Dermis blood vessel endothelial cell (primary cell): ENCODE measurements at regions not wholly inside any gene's neighbourhood (a gene's known extent, or its start where the extent isn't known, plus 50 kb on each side); places are given as distances from the start of the nearest gene placed in this dataset.
"Not testable (repeated sequence)": the region's sequence is repeated elsewhere in the genome, so short reads cannot be mapped to it uniquely, and the experiment has no call there.

ENCODE experiments used
- DNase-seq: peaks from one replicate; pipeline ENCODE4 v3.0.0; 2010

GRCh38 chr22:46026899-46027210 is 49.9 kb upstream of the WNT7B start:
- no peak for DNase-seq

DNA sequence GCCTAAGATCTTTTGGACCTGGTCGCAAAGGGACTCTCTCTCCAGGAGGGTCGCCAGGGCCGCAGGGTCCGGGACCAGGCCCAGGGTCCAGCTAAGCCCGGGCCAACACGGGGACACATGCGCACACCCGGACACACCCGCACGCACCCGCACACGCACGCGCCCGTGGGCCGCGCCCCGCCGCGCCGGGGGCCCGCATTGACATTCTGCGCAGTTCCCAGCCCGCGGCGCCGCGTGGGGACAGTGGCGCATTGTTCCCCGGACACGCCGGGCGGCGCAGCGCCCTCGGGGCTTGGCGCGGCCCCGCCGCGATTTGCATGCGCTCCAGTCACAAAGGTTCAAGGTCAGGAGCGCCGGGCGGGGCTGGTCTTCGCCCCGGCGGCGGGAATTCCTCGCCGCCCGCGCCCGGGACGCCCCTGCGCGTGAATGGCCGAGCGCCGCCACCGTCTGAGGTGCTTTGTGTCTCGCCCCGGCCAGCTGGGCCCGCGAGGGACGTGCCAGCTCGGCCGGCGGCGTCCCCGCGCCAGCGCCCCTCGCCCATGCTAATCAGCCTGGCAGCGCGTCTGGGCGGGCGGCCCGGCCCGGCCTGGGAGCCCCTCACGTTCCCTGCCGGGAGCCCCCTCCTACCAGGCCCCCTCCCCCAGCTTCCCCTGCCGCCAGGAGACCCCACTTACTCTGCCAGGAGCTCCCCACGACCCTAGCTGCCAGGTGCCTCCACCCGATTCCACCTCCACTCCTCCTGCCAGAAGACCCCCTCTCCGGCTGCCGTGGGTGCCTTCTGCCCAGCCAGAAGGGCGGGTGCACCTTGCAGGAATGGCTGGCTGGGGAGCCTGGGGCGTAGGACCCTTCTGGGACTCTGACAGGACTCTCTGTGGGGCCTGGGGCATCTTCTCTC is 50.5 kb upstream of the WNT7B start:
- DNase-seq, result peak; percentile 28

GRCh38 chr22:46028106-46028991 is 51.4 kb upstream of the WNT7B start:
- DNase-seq, result no peak

DNA sequence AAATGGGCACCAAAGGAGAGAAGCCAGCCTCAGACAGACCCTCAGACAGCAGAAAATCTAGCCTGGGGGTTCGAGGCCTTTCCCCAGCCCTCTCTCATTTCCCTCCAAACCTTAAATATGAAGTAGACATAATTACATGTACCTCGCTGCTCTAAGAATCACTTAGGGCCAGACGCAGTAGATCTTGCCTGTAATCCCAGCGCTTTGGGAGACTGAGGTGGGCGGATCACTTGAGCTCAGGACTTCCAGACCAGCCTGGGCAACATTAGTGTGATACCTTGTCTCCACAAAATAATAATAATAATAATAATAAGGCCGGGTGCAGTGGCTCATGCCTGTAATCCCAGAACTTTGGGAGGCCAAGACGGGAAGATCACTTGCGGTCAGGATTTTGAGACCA is 52.1 kb upstream of the WNT7B start:
- no peak for DNase-seq

- no peak for DNase-seq
These were observed 52.7 kb upstream of the WNT7B start for GRCh38 chr22:46029574-46030200.

DNA sequence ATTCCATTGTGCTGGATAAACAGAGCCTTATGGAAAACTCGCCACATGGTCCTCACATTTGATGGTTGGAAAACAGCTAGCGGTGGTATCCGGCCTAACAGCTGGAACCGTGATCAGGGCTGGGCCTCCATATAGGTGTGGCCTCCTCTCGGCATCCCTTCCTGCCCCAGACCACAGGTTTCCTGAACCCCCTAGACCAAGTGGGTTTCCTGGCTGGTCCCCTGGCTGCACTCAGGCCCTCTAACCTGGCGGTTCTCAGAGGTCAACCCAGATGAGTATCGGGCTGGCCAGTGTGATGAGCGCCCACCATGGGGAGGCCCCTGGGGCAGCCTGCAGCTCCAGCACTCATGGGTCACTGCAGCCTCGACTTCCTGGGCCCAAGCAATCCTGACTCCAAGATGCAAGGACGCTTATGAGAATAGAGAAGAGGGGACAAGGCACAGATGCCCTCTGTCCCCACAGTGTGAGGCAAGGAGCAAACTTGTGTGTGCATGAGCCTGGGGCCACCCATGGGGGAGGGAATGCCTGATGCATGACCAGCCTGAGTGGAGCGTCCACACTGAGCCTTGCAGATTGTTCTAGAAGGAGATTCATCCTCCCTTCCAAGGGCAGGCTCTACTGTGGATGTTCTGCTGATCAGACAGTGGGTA is 53.4 kb upstream of the WNT7B start:
- peak; percentile 25 for DNase-seq

DNA sequence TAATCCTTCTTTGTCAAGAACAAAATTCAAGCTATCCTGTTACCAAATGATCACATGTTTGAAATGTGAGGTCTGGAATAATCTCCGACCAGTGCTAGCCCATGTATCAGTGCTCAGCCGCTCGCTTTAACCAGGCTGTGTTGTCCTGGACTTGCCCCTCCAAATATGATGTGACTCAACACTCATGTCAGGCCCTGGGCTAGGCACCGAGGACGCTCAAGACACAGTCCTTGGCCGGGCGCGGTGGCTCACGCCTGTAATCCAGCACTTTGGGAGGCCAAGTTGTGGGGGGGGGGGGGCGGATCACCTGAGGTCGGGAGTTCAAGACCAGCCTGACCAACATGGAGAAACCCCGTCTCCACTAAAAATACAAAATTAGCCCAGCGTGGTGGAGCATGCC is 54.1 kb upstream of the WNT7B start:
- no peak for DNase-seq

- DNase-seq, result no peak
These were observed 54.6 kb upstream of the WNT7B start for GRCh38 chr22:46031557-46031956.

GRCh38 chr22:46031965-46032851 is 55.2 kb upstream of the WNT7B start:
- no peak for DNase-seq

DNA sequence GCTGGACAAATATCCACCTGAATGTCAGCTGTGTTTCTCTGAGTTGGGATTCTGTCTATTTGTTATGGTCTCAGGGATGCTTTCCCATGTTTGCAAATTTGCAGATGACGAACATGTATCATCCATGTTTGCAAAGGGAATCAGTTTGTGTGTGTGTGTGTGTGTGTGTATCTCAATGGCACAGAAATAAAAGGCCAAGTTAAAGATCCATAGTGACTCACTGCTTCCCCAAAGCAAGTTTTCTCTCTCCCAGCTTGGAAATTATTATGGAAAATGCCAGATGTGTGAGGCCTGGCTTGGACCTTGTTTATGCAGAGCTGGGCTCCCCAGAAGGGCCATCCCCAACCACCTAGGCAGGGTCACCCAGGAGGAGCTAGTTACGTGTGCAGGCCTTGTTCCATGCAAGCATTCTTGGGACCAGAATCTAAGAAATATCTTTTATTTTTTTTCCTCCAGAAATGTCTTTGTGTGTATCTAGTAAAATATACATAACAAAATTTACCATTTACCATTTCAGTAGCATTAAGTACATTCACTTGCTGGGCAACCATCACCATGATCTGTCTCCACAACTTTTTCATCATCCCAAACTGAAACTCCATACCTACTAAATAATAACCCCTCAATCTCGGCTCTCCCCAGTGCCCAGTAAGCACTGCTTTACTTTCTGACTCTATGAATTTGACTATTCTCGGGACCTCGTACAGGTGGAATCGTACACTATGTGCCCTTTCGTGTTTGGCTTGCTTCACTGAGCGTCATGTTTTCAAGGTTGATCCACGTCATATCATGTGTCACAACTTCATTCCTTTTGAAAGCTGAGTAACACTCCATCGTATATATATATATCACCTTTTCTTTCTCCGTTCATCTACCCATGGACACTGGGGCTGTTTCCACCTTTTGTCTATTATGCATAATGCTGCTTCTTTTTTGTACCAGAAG is 56.6 kb upstream of the WNT7B start:
- DNase-seq, result peak; percentile 38

DNA sequence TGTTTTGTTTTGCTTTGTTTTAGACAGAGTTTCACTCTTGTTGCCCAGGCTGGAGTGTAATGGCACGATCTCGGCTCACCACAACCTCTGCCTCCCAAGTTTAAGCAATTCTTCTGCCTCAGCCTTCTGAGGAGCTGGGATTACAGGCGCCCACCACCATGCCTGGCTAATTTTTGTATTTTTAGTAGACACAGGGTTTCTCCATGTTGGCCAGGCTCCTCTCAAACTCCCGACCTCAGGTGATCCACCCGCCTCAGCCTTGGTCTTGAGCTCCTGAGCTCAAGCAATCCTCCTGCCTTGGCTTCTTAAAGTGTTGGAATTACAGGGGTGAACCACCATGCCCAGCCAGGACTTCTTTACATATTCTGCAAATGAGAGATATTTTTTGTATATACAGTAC is 57.5 kb upstream of the WNT7B start:
- DNase-seq, result not testable (repeated sequence)

DNA sequence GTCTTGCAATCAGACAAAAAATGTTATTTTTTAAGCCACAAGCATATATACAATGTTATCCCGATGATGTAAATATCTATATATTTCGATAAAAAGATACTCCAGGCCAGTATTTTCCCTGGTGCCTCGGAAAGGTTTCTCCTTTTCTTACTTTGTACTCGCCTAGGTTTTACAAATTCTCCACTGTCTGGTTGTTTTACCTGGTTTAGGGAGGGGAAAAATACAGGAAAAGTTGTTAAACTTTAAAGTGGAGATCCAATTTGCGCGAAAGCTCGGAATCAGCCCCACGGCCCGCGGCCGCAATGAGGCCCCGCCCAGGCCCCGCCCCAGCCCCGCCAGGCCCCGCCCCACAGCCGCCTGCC is 58.4 kb upstream of the WNT7B start:
- DNase-seq, result no peak

DNA sequence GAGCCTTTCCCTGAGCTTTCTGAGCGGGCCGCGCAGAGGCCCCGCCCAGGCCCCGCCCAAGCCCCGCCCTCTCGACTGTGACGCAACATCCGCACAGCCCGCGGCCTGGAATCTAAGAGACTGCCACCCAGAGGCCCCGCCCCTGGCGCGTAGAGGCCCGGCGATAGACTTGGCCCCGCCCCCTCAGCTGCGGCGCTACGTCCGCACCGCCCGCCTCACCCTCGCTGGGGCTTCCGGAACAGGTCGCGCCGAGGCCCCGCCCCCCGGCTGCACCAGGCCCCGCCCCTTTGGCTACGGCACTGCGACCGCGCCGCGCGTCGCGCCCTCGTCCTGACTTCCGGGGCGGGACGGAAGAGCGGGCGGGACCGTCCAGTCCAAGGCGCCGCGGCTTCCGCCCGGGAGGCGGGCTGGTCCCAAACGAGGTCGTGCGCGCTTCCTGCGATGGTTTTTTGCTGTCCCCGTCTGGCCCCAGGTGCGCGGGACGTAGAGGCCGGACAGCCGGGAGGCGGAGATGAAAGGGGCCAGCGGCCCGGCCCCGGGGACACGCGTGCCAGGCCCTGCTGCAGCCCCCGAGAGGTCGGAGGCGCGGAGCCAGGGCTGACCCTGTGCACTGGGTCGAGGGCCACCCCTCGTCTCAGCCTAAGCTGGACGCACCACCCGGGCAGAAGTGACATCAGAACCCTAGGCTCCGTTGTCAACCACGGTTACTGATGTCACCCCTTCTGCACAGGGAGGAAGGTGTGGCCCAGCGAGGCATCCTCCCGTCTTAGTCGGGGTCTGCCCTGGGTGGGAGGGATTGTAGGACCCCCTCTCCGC is 59.0 kb upstream of the WNT7B start:
- peak; percentile 99 for DNase-seq

DNA sequence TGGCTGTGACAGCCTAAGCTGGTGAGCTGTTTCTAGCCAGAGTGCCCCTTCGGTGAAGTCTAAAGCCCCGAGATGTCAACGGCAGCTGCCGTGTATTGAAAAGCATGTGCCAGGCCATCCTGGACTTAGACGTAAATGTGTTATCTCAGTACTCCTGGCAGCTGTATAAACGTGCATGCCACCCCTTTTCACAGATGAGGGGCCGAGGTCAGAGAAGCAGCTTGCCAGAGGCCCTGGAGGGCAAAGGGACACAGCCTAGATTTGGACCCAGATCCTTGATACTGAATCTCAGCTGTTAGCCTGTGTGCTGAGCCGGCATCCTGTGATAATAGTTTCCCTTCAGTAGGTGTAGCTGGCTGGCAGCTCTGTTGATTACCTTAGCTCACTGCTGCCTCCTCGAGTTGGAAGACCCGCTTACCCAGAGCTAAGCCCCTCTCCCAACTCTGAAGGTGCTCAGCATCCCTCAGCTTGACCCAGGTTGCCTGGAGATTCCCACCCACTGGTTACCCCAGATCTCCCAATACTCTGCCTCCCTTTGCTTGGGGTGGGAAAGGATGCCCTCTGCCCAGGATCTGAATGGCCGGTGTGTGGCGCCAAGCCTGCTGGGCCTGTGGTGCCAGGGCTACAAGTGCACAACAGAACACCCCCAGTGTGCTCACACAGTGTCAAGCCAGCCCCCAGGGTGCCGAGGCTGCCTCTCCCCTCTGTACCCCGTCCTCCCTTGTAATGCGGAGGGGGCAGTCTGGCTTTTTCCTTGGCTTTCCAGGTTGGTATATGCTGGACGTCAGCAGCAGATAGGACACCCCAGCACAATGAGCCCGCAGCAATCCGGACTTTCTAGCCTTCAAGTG is 59.8 kb upstream of the WNT7B start:
- DNase-seq, result peak; percentile 77

- DNase-seq, result no peak
These were observed 61.2 kb upstream of the WNT7B start for GRCh38 chr22:46038174-46038487.

GRCh38 chr22:46038516-46039430 is 61.8 kb upstream of the WNT7B start:
- DNase-seq, result no peak

DNA sequence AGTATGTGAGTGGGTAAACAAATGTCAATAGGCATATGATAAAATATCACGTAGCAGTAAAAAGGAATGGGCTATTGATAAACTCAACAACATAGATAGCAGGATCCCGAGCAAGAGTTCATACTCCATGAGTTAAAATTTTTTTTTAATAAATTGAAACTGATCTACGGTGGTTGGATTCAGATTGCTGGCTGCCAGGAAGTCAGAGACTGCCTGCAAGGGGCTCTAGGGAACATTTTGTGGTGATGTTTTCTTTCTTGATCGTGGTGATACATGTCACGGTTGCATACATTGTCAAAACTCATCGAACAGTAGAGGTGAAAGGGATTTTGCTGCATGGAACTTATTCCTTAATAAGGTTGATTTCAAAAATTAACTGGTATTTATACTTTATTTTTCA is 62.6 kb upstream of the WNT7B start:
- no peak for DNase-seq
